ENCODE measurements at regions not wholly inside any gene's neighbourhood (a gene's known extent, or its start where the extent isn't known, plus 50 kb on each side); places are given as distances from the start of the nearest gene placed in this dataset.

- H3K4me1 ChIP-seq (replicated peaks in 1 of 4; ENCODE audit: control insufficient read depth in 3 of 4, insufficient read depth in 4 of 4, low read length in 3 of 4): peaks cover 0 to 31% (median 14%) of the 10 kb centered on the region in 4 experiments; a peak in 4 of 7 replicates
- FAIRE-seq: no peak
These were observed 326.3 kb downstream of the FAT3 start for GRCh38 chr11:92550871-92551270.

More at GRCh38 chr11:92550871-92551270, 326.3 kb downstream of the FAT3 start:
- H2BK120ac ChIP-seq (replicated peaks; ENCODE audit: low read depth, low read length): no peak overlapping the region
- no peak overlapping the region; the same call in 1 of the 2 replicates for H2BK20ac ChIP-seq (ENCODE audit: low read length)
- no peak overlapping the region; the same call in 1 of the 2 replicates for H2AK5ac ChIP-seq (ENCODE audit: low read depth, low read length)
- H3K79me2 ChIP-seq (ENCODE audit: control insufficient read depth in 1 of 2, insufficient read depth in 2 of 2, low read length in 2 of 2): no peaks in the 10 kb centered on the region
- TF ChIP-seq EP300 (IDR thresholded peaks at IDR 0.05; ENCODE audit: borderline replicate concordance in 1 of 2, low read depth in 2 of 2, low read length in 2 of 2) (no peak), TAF1 (IDR thresholded peaks at IDR 0.05; ENCODE audit: low read depth, low read length) (no peak), RFX5 (IDR thresholded peaks at IDR 0.05; ENCODE audit: borderline replicate concordance, low read depth, low read length) (no peak), KDM1A (IDR thresholded peaks at IDR 0.05; ENCODE audit: borderline replicate concordance, low read length) (no peak), POU5F1 (IDR thresholded peaks at IDR 0.05; ENCODE audit: low read depth, low read length) (no peak), JUND (IDR thresholded peaks at IDR 0.05; ENCODE audit: low read length) (no peak), PHF8 (conservative IDR thresholded peaks at IDR 0.05; ENCODE audit: low read depth, low read length) (no peak)
- TF ChIP-seq, protein P1, sequence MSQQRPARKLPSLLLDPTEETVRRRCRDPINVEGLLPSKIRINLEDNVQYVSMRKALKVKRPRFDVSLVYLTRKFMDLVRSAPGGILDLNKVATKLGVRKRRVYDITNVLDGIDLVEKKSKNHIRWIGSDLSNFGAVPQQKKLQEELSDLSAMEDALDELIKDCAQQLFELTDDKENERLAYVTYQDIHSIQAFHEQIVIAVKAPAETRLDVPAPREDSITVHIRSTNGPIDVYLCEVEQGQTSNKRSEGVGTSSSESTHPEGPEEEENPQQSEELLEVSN (IDR thresholded peaks at IDR 0.05): no peak
- no peaks in the 10 kb centered on the region for H4K20me1 ChIP-seq (replicated peaks in 1 of 2; ENCODE audit: control insufficient read depth in 1 of 2, insufficient read depth in 2 of 2, low read length in 2 of 2)
- POLR2A ChIA-PET (ENCODE audit: partially characterized antibody): interaction anchor here (0.6 to 1.0 kb wide), 3 partner anchors 13 to 201 kb away, joined by 3 to 4 read pairs (median 4); no protein-coding TSS in a partner anchor
- no peak overlapping the region for H4K5ac ChIP-seq (ENCODE audit: insufficient read length, low read depth, low read length)
- 0 out of 2 replicates have a peak overlapping the region, but pooled peaks have one; percentile 51 for H2BK12ac ChIP-seq (ENCODE audit: low read depth, low read length)
- no peak overlapping the region for H2AFZ ChIP-seq (ENCODE audit: low read length)
- 85% methylated on average over 2 of the region's 2 CpGs; no CpG with 5 or more reads in 1 of the 2 experiments for WGBS, 2 experiments (ENCODE audit: extremely low coverage in 1 of 2, insufficient coverage in 1 of 2, insufficient read length in 1 of 2, insufficient replicate concordance in 2 of 2, low coverage in 1 of 2, low lambda C conversion rate in 2 of 2, missing lambda C conversion rate in 1 of 2)
- peak overlapping the region; percentile 21 to 43; a peak in 3 of 4 replicates for H3K4me2 ChIP-seq (ENCODE audit: insufficient read depth in 1 of 2, low read depth in 2 of 2, low read length in 2 of 2)
- H3K9ac ChIP-seq (replicated peaks in 1 of 4; ENCODE audit: extremely low read depth in 1 of 4, low read depth in 3 of 4, low read length in 3 of 4): no peak overlapping the region
- H3K36me3 ChIP-seq (ENCODE audit: control insufficient read depth in 2 of 4, insufficient read depth in 4 of 4, low read length in 3 of 4): no peaks in the 10 kb centered on the region
- no peak overlapping the region for H3K23ac ChIP-seq (ENCODE audit: insufficient read length)
- DNase-seq (ENCODE audit: low read depth in 1 of 2, low spot score in 2 of 2): no peak
- H3K9me3 ChIP-seq (ENCODE audit: insufficient read depth in 2 of 2, low read depth in 1 of 2, low read length in 1 of 2): no peaks in the 10 kb centered on the region
- no peak overlapping the region for H3K56ac ChIP-seq (replicated peaks; ENCODE audit: insufficient read length, low read depth, low read length)
- H3K79me1 ChIP-seq (ENCODE audit: low read depth, low read length): no peaks in the 10 kb centered on the region
- H4K8ac ChIP-seq (ENCODE audit: extremely low read depth, insufficient read depth, low read length): no peak overlapping the region
- H3K4ac ChIP-seq (replicated peaks; ENCODE audit: insufficient read length, low read depth, low read length): no peak overlapping the region
- 0 out of 2 replicates have a peak overlapping the region, but pooled peaks have one; percentile 36 for H3K18ac ChIP-seq (ENCODE audit: extremely low read depth, low read length)
- no peaks in the 10 kb centered on the region for H3K27me3 ChIP-seq (replicated peaks in 1 of 4; ENCODE audit: control insufficient read depth in 3 of 4, extremely low read depth in 1 of 4, insufficient read depth in 3 of 4, low read length in 3 of 4)
- no peak overlapping the region for H3K14ac ChIP-seq (ENCODE audit: insufficient read length)
- H2BK5ac ChIP-seq (ENCODE audit: low read depth, low read length): peak overlapping the region; percentile 56; the same call in 1 of the 2 replicates
- H3K4me3 ChIP-seq (ENCODE audit: extremely low read depth in 1 of 4, insufficient read depth in 2 of 4, low read depth in 3 of 4, low read length in 4 of 4): no peak overlapping the region
- CTCF ChIA-PET (ENCODE audit: partially characterized antibody): interaction anchor here (0.6 to 2.4 kb wide), 4 partner anchors 8 to 1307 kb away, joined by 3 to 7 read pairs (median 5); no protein-coding TSS in a partner anchor
- H3K27ac ChIP-seq (ENCODE audit: low read depth, low read length): no peak overlapping the region
- H4K91ac ChIP-seq (replicated peaks; ENCODE audit: insufficient read length, low read length): no peak overlapping the region
- H2BK15ac ChIP-seq (ENCODE audit: low read length): no peak overlapping the region; the same call in 1 of the 2 replicates
- H3K23me2 ChIP-seq (ENCODE audit: low read depth, low read length): no peaks in the 10 kb centered on the region
